Left ventricle myocardium superior (tissue), 1 donor: ENCODE measurements at regions not wholly inside any gene's neighbourhood (a gene's known extent, or its start where the extent isn't known, plus 50 kb on each side); places are given as distances from the start of the nearest gene placed in this dataset.

ENCODE experiments used
- ATAC-seq: fragments of 200-7000 bp; cut with Tn5 transposase; one replicate; pipeline ENCODE4 v1.9.1; 2020; ENCODE audit warnings: mild to moderate bottlenecking, moderate library complexity
- DNase-seq: peaks from one replicate; pipeline ENCODE4 v3.0.0-alpha.2; 2020
- intact Hi-C: fragments of 100-400 bp; cut with micrococcal nuclease; formaldehyde crosslinking; loops from one replicate; pipeline ENCODE4 v1.11.0; 2022
- donor health status: DM: no; HTN: yes; CAD: no; lungs with severe emphysema.

DNA sequence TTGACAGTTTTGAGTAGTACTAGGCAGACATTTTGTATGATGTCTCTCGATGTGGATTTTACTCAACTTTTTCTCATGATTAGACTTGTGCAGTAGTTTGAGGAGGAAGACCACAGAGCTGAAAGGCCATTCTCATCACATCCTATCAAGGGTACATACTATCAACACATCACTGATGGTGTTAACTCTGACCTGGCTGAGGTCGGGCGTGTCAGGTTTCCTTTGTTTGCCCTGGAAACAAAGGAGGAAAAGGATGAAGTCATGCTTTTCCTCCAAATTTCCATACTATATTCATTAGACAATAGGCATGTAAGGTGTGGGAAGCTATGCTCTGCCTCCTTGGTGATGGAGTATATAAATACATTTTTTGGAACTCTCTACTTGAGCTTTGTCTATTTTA is 211.1 kb downstream of the DSEL start:
- intact Hi-C loops, result no loop called here
- no peak for ATAC-seq
- DNase-seq, result no peak

DNA sequence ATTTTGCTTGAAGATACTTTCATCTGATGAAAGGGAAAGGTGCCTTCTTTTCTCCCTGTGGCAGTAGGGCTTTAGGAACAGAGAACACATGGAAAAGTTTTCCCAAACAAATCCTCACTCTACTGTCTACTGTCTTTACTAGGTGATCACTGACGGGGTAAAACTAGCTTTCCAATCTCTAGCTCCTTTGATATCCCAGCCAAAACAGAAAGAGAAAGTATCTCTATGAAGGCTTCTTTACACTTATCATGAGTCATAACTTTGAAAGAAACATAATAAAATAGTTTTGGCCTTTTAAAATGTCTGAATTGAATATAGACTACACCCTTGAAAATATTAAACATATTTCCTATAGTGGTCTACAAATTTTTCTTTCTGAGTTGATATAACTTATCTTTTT is 214.5 kb downstream of the DSEL start:
- ATAC-seq (no peak), DNase-seq (no peak)
- intact Hi-C loops, result no loop called here

DNA sequence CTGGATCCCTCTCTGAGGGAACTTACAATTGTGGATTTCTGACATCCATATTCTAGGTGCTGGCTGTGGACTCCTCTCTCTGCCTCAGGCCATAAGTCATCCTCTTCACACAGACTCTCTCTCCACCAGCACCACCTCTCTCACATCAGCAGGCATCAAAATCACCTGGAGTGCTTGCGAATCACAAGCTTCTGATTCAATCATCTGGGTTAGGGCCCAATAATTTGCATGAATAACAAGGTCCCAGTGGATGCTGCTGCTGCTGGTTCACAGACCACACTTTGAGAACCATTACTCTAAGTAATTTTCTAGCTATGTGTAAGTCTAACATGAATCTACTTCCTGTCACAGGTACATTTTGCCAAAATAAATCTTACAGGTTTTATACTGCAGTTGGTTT is 214.9 kb downstream of the DSEL start:
- intact Hi-C loops, result no loop called here
- ATAC-seq (no peak), DNase-seq (no peak)

DNA sequence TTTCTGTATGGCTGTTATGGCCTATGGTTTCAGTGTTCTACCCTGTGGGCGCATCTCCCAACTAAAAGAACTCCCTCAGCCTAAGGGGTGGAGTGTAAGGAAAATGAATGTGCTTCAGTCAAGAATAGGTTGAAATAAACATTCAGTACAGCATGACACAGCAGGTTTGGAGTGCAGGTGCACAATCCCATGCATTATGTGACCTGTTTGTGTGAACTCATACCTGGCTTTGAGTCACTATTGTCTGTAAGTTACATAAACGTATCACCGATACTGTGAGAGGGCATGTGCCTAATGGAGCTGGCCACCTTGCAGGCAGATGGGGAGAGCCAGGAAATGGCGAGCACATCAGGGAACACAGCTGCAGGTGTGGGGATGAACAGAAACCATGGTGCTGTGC is 216.0 kb downstream of the DSEL start:
- DNase-seq (no peak), ATAC-seq (no peak)
- intact Hi-C loops, result no loop called here

DNA sequence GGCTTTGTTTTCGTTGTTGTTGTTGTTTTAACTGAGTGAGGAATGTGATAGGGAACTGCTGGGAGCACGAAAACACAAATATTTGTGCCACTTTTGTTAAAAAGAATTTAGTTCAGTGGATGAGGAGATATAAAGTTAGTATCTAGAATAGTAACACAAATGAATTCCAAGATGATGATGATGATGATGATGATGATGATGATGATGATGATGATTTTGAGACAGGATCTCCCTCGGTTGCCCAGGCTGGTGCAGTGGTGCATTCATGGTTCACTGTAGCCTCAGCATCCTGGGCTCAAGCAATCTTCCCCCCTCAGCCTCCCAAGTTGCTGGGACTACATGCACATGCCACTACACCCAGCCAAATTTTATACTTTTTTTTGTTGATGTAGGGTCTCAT is 223.7 kb downstream of the DSEL start:
- intact Hi-C loops, result no loop called here
- ATAC-seq (no peak), DNase-seq (no peak)

DNA sequence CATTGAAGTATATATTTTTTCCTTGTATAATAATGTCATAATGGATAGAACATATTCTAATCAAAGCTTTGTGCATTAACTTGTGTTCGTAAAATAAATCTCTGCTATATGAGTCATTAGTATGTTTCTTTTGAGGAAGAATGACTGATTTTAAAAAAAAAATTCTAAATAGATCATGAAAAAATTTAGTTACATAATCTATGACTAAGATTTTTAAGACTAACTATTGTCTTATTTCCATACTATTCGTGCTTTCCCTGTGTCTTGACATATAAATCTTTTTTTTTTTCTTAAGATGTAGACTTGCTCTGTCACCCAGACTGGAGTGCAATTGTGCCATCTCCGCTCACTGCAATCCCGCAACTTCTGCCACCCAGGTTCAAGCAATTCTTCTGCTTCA is 226.1 kb downstream of the DSEL start:
- intact Hi-C loops, result no loop called here
- ATAC-seq, result no peak
- no peak for DNase-seq

DNA sequence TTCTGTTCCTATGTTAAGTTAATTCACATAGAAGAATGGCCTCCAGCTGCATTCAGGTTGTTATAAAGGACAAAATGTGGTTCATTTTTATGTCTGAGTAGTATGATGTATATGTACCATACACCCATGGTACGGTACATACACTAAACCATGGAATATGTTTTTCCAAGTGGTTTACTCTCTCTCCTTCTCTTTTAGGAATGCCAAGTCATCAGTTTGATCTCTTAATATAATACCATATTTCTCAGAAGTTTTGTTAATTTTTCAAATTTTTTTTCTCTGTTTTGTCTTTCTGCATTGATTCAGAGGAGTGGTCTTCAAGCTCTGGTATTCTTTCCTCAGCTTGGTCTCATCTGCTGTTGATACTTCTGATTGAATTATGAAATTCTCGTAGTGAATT is 230.9 kb downstream of the DSEL start:
- DNase-seq, result no peak
- ATAC-seq, result no peak
- intact Hi-C loops, result no loop called here

DNA sequence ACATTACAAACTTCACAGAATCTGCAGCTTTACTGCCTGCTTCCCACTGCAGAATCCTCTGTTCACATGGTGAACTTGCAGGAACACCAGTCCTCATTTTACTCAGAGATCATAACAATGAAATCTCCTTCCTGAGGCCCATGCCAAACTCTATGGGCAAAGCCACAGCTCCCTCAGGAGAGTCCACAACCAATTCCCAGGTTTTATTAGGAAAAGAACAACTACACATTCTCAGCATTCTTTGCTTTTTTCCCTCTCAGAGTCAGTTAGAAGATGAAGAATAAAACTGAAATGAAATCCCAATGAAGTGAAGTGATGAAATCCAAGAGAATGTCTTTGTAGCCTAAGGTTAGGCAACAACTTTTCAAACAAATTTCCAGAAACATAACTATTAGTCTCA is 233.7 kb downstream of the DSEL start:
- intact Hi-C loops, result no loop called here
- ATAC-seq, result no peak
- no peak for DNase-seq

DNA sequence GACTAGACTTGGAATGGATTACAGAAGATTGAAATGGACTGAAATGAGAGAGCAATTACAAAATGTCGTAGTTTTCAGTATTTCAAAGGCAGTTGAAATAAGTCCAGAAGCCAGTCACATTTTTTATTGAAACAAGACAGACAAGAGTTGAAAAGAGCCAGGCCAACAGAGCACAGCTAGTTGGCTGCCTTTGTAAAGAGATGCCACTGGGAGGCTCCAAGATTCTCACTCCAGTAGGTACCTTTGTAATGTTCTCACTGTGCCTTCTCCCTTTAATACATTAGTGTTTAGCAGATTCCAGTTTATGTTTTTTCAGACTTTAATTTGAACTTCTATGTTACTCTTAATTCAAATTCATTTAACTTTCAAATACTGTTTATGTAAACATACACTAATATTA is 234.8 kb downstream of the DSEL start:
- intact Hi-C loops, result no loop called here
- no peak for DNase-seq
- ATAC-seq, result no peak

DNA sequence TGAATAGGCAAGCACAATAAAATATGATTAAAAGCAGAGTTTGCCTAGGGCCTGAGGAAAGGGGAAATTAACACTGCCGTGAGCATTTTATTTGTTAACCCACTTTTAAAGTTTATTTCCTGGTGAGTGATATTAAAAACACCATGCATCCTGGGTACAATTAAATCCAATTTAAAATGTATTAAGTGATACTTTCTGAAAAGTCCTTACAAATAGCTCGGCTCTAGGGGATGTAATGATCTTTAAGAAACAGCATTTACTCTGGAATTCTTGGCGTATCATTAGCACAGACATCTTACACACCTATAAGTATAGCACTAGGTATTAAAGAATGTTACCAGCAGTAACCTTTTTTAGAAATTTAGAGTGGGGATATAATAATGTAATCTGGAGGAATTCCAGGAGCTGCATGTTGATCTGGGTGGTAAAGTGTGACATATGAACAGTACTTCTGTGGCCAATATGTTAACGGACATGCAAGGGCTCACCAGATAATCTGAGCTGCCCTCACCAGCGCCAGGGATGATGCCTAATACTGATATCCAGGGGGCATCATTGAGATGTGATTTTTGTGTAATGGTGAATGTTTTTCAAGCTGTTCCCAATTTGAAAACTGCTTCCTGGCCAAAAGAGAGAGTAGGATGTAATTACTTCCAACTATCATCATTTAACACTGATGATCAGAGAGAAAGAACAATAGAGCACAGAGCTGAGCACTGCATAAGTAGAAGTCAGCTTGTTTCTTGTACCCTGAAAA is 235.9 kb downstream of the DSEL start:
- no peak for ATAC-seq

DNA sequence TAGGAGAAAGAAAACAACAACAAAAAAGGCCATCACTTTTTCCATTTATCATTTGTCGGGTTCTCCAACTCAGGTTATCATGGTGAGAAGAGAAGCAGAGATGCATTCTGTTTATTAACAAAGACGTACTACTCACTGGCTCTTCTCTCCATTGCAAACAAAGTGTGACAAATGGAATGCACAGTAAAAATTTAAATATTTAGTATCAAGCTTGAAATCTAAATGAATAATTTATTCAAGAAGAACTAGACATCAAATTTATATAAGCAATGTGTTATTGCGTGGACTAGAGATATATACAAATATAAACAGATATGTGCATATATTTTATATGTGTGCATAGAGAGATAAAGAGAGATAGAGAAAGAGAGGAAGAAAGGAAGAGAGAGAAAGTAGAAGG is 236.5 kb downstream of the DSEL start:
- no peak for DNase-seq
- no peak for ATAC-seq
- intact Hi-C loops, result no loop called here

More for the DNA sequence above, 235.9 kb downstream of the DSEL start:
- intact Hi-C loops, result no loop called here
- no peak for DNase-seq

DNA sequence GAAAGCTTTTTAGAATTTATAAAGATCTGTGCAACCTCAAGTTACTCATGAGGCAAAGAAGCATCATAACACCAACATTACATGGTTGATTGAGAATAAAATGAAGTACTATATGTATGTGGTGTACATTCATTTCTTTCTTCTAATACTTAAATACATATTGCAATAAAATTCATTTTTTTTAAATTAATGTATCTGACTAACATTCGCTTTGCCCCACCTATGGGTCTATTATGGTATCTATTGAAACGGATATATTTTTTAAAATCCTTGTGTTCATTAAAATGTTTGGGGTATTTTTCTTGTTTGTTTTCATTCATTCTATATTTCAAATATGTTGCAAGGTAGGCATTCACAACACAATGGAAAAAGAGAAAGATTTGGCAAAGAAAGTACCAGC is 237.5 kb downstream of the DSEL start:
- DNase-seq (no peak), ATAC-seq (no peak)
- intact Hi-C loops, result no loop called here

DNA sequence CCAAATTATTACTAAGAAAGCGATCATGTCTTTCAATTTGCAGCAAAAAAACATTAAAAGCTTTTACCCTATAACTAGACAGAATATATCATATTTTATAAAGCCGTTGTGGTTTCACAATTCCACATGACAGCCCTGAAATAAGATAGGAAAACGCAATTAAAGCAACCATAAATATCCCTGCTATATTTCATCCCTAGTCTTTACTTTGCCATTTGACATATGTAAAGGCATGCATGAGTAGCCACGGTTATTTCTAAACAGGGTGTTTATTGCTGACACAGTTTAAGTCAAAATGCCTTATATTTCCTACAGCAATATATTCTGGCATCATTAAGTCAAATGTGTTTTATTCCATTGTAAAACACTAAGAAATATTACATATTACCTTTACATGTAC is 239.9 kb downstream of the DSEL start:
- DNase-seq (no peak), ATAC-seq (no peak)
- intact Hi-C loops, result no loop called here

DNA sequence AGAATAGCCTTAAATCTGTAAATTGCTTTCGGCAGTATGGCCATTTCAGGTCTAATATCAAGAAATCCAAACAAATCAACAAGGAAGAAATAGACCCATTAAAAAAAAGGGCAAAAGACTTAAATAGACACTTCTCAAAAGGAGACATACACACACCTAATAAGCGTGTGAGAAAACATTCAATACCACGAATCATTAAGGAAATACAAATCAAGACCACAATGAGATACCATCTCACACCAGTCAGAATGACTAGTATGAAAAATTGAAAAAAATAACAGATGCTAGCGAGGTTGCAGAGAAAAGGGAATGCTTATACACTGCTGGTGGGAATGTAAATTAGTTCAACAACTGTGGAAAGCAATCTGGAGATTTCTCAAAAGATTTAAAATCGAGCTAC is 243.2 kb downstream of the DSEL start:
- ATAC-seq (no peak), DNase-seq (no peak)
- intact Hi-C loops, result no loop called here

DNA sequence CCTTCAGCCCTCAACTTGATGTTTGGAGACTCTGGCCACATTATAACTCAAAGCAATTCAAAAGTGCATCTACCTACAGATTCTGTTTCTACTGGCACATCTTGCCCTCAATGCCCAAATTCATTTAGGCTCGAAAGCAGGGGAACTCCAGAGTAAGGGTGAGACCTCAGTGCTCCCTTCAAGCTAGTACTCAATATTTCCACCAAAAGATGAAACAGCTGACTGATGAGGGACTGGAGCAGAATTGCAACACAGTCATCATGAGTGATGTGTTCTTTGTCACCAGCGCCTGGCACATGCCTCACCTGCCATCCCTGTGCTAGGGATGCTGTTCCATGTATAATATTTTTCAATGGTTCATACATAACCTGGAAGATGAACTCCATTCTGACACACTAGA is 247.3 kb downstream of the DSEL start:
- intact Hi-C loops, result no loop called here

DNA sequence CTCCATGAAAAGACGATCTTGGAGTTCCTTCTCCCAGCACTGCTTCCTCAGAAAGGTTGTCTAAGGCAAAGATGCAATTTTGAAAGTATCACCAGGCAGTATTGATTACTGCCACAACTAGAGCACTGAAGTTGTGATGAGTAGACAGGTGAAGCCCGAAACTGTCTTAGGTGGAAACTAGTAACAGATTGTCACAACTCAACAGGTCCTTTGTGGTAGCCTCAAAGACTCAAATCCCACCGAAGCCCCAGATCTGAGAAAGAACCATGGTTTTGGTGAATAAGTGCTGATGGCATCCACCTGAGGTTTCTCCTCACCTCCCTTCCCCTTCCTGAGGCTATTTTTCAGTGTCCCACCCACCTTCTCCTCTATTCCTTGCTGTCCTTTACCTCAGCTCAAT is 248.0 kb downstream of the DSEL start:
- ATAC-seq (no peak), DNase-seq (no peak)
- intact Hi-C loops, result no loop called here

More for the DNA sequence above, 247.3 kb downstream of the DSEL start:
- ATAC-seq (no peak), DNase-seq (no peak)

DNA sequence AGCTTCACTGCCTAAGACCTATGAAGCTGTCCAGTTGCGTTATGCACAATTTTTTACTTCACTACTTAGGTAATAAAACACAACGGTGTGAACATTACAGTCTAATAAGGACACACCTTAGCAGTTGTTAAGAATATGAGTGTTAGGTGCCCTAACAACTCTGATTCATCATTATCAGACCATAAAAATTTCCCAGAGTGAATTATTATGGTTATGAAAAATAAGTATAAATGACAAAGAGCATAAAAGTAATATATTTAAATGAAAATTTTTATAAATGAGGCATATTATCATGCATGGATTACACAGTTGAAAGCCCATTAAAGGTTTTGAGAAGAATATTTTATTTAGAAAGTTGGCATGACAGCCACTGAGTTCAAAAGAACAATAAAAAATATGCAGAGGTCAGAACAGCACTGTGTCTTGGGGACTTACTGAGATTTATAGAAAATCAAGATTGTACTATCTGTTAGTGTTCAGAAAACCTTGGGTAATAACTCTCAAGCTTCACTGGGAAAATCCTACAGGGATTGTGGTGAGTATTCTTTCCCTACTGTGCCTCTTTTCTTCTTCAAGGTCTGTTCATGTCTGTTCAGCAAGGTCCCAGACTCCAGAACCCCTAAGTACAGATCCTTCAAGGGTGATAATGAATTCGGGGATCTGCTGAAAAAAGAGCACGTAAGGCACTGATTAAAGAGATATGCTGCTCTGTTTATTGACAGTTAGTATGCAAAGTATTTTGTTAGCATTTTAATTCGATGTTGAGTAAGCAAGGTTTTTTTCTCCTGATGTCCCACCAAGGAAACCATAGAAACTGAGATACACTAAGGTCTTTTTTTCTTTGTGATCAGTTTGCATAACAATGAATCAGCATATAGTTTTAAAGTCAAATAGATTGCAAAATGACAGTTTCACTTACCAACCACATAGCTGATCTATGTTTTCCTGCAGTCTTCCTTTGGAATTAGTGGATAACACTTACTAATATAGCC is 250.0 kb downstream of the DSEL start:
- intact Hi-C loops, result no loop called here
- DNase-seq, result no peak
- no peak for ATAC-seq

DNA sequence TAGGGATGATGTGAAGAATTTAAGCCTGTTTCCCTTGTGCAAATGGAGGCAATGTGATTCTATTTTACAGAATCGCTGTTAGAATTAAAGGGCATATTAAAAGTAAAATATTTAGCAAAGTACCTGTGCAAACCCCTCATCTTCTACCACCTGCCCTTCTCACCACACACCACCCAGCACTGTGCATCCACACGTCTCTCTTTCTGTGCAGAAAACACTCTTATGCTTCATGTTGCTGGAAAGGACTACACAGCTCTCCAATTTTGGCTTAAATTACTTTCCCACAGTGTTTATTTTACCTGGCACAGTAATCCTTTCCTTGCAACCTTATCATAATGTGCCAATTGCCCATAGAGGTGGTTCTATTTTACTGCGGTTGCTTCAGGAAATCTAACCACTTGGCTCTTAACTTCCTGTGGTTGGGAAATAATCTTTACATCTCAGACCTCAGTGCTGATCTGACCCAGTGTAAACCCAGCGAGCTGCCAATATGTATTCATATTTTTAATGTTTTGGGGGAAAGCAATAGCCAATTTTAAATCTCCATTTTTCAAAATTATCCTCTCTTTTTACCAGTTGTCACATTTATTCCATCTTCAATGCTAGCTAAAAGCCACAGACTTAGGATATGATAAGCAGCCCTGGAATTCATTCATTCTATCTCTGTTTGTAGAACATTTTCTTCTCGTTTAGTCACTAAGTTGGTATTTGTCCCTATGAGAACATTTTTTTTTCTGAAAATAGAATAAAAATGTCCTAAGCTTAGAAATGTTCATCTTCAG is 250.9 kb downstream of the DSEL start:
- ATAC-seq, result peak; percentile 40
- no peak for DNase-seq
- intact Hi-C loops, result no loop called here

DNA sequence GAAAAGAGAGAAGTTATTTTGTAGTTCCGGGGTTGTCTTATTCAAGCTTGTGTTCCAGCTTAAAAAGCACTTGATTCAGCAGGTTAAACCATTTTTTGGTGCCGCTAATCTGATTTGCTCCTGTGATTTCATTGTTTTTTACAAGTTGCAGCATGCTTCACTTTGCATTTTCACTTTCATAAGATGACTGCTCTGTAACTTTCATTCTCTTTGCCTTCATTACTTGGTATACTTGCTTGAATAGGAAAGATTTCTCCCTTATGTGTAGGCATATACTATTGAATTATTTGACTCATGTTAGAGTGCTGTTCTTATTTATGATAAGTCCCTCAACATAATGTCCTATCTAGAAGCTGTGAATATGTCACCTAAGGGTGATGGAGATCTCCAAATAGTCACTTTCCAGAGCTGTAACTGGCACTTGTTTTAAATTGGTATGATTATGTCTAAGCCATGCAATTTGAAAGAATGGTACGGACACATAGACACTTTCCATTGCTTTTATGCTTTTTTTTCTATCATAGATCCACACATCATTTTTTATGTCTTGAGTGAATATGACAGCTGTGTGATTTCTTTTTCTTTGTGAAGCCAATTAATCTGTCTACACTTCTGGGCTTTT is 254.5 kb downstream of the DSEL start:
- intact Hi-C loops, result no loop called here
- ATAC-seq (no peak), DNase-seq (no peak)
